Retina (tissue), 1 donor: ENCODE measurements at regions not wholly inside any gene's neighbourhood (a gene's known extent, or its start where the extent isn't known, plus 50 kb on each side); places are given as distances from the start of the nearest gene placed in this dataset.
A peak's percentile ranks its signal among the peaks of the same experiment; 100 is the strongest.

Experiments used
- DNase-seq: peaks from one replicate; pipeline ENCODE4 v3.0.0-alpha.2; 2016

DNA sequence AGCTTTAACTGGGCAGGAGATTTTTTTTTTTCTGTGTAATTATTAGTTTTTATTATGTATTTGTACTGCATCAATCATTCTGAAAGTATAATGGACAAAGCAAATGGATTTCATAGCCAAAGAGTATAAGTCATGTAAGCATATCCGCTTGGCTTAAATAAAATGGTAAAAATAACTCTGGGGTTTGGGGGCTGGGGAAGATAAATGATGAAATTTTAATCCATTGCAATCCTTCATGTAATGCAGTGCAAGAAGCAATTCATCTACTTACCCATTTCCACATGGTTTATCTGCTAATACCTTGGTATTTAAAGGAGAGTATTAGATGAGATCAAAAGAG is 781.4 kb downstream of the QKI start:
- DNase-seq = no peak

- no peak for DNase-seq
Observed at GRCh38 chr6:164195278-164195941, 780.9 kb downstream of the QKI start.

GRCh38 chr6:164188861-164189260 is 774.3 kb downstream of the QKI start:
- no peak for DNase-seq

DNA sequence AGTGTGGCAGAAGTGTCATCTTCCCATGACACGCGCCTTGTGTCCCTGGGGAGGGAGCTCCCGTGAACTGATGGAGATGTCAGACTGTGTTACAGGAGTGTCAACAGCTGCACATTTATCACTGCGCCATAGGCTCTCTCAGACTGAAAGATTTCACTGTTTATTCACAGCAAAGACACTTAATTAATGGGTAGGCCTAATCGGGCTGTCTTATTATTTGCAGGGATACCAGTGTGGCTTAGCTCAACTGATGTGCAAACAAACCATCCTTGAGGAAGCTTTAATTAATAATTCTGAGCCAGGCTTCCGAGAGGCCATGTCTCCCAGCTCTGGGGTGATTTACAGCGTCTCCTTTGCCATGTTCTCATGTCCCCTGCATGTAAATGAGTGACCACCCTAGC is 771.0 kb downstream of the QKI start:
- peak; percentile 65 for DNase-seq

DNA sequence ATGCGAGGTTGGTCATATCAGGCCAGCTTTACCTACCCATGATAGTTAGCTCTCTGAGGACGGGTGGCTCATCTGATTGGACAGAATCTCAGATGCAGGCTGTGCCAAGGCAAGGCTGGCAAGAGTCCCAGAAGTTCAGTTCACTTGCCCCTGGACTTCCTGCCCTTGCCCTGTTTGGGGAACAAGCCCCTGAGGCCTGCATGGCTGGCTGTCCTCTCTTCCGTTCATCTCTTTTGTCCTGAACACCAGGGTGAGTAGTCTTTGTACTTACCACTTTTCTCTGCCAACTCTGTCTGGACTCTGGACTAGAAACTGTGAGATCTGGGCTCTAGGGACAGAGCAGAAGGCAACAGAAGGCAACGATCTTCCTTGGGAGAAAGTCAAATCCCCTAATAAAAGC is 769.9 kb downstream of the QKI start:
- no peak for DNase-seq

DNA sequence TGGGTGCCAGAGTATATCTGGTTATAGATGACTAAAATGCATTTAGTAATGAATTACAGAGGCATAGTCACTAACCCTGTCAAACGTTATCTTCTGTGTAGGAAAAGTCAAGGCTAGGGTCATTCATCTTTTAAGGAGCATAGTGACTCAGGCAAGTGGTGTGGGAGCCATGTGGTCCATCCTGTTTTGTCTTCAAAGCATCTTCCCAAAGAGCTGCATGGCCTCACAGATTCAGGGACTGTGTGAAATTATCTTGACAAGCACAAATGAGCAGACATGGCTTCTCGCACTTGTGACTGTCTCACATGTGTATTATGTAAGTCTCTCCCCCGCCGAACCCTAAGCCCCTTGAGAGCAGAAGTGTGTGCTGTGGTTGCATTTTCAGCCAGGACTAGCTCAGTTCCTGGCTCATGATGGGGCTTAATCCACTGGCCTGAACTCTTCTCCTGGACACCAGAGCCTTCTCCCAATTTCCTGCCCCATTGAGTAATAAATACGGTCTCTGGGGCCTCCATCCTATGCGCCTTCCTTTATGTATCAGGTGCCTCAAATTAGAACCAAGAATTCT is 769.1 kb downstream of the QKI start:
- no peak for DNase-seq

DNA sequence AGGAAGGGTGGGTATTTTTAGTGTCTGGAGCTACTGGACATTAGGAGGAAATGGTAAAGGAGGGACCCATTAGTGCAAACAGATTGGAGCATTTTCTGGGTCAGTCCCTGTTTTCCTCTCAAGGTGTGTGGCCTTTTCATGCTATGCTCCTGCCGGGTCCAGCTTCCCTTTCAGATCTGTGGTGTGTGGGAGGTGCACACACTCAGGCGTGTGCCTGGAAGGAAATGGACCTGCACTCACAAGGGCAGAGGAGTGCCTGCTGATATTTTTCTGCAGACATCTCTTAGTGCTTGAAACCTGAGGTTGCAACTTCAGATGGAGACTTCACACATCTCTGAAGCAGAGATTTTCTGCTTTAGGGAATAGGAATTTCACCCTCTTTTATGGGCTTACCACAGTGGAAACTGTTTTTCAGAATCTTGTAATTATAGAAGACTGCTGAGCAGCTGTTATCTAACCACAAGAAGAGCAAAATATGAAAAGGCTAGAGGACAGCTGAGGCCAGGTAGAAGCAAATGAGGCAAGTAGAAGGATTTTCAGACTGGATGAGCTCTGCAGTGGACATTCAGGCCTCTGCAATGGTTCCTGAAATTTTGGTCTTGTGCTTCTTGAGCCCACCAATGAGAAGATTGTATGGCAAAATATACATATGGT is 764.3 kb downstream of the QKI start:
- no peak for DNase-seq

DNA sequence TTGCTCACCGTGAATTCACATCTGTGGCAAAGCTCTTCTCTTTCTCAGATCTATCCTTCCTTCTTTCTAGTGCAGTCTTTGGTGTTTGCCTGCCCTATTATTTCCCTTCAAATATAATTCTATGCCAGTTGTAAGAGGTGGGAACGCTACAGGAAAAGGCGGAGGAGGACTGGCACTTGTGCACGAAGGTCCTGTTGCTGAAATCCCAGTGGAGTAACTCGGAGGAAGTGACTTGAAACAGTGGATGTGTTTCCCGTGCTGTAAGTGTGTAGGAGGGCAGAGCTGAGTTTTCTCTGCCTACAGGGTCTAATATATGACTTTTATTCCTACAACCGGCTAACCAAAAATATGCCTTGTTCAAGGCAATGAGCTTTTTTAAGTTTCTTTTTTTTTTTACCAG is 754.8 kb downstream of the QKI start:
- DNase-seq = no peak

DNA sequence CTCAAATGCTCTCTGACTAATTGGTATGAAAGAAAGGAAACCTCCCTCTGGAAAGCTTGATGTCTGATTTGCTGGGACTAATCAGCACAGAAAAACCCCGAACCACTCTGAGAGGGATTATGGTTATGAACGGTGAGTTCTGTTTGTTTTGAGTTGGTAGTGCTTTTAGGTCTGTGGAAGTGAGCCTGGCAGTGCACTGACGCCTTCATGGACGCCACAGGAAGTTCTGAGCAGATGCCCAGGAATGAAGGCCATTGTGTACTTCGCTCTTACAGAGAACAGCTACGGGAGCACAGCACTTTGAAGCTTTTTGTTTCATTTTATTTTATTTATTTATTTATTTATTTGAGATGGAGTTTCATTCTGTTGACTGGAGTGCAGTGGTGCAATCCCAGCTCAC is 754.1 kb downstream of the QKI start:
- no peak for DNase-seq

DNA sequence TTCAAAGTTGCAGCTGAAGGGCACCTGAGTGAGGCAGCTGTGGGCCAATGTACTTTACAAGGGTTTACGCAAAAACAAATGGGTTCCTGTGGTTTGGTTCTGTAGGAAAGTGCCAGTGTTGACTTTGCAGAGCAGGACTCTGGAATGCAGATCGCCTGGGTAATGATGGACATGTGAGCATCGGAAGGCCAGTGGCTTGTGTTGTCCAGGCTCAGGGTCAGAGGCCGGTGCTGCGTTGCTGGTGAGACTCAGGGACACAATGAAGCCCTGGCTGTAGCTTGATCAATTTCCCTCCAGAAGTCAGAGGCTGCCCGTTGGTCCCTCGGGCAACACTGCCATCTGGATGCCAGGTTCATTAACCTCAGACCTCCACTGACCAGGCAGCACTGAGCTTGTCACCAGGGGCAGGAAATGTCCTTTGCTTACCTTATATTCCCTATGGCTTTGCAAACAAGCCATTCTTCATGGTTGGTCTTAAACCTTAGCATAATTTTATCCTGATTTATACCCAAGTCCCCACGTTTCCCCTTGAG is 753.4 kb downstream of the QKI start:
- DNase-seq = peak; percentile 26

- no peak for DNase-seq
Observed at GRCh38 chr6:164166996-164167395, 752.5 kb downstream of the QKI start.

- no peak for DNase-seq
Observed at GRCh38 chr6:164166515-164166914, 752.0 kb downstream of the QKI start.

DNA sequence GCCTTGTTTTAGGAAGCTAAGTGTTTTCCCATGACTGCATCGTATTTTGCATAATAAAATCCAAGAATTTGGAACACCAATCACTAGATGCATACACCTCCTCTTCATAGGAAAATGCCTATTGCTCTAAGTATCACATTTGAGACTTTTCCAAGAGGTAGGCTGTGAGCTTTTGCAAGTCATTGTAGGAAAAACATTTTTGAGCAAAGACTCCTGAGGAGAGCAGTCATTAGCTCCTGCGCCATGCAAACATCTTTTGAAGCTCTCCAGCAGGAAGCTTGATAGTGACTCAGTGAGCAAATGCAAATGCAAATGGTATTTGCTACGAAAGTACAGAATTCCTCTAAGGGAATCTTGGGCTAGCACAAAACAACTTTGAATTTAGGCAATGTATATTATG is 750.4 kb downstream of the QKI start:
- no peak for DNase-seq

- no peak for DNase-seq
Observed at GRCh38 chr6:164163239-164163638, 748.7 kb downstream of the QKI start.

DNA sequence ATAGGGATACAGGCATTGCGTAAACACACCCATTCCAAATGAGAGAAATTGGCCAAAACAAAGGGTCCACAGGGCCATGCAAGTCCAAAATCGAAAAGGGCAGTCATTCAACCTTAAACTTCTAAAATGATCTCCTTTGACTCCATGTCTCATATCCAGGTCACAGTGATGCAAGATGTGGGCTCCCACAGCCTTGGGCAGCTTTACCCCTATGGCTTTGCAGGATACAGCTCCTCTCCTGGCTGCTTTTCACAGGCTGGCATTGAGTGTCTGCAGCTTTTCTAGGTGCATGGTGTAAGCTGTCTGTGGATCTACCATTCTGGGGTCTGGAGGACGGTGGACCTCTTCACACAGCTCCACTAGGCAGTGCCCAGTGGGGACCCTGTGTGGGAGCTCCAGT is 744.5 kb downstream of the QKI start:
- no peak for DNase-seq

DNA sequence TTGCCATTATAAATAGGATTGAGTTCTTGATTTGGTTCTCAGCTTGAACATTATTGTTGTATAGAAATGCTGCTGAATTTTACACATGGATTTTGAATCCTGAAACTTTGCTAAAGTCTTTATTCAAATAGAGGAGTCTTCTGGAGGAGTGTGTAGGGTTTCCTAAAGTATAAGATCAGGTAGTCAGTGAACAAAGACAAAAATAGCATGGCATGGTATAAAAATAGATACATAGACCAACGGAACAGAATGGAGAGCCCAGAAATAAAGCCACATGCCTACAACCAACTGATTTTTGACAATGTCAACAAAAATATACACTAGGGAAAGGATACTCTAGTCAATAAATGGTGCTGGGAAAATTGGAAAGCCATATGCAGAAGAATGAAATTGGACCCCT is 740.1 kb downstream of the QKI start:
- DNase-seq = no peak

DNA sequence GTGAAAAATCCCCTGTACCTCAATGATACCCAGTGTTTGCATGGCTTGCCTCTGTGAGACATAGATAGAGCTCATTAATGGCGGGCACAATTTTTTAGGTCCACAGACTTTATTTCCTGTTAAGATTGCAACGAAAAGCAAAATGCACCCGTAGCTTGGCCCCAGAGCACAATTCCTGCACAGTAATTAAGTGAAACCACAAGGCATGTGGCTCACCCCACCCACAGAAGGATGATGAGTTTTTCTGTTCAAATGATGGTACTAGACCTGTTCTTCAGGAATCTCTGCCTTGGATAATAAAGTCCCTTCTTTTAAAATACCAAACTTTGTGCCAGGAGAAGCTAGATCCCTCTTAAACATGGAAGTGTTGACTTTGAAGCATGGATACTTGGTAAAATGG is 738.1 kb downstream of the QKI start:
- DNase-seq = no peak

GRCh38 chr6:164151161-164152120 is 736.9 kb downstream of the QKI start:
- peak; percentile 16 for DNase-seq

GRCh38 chr6:164150232-164150631 is 735.7 kb downstream of the QKI start:
- no peak for DNase-seq

GRCh38 chr6:164148788-164149187 is 734.3 kb downstream of the QKI start:
- DNase-seq = no peak

DNA sequence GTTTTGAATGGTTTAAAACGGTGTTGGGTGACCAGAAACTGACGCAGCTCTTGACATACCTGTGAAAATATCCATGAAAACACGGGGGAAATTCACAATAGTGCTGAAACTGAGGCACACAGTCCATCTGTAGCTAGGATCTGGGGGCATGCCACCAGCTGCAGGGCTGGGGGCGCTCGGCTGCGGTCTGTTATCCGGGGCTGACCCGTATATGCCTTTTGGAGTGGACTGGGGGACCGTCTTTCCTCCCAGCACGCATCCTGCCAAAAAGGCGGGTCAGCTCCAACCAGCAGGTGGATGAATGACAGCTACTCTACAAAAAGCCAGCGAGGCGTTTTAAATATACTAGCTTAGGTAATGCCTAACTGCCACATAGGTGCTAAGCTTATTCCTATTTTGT is 729.8 kb downstream of the QKI start:
- no peak for DNase-seq

GRCh38 chr6:164142322-164142721 is 727.8 kb downstream of the QKI start:
- no peak for DNase-seq

DNA sequence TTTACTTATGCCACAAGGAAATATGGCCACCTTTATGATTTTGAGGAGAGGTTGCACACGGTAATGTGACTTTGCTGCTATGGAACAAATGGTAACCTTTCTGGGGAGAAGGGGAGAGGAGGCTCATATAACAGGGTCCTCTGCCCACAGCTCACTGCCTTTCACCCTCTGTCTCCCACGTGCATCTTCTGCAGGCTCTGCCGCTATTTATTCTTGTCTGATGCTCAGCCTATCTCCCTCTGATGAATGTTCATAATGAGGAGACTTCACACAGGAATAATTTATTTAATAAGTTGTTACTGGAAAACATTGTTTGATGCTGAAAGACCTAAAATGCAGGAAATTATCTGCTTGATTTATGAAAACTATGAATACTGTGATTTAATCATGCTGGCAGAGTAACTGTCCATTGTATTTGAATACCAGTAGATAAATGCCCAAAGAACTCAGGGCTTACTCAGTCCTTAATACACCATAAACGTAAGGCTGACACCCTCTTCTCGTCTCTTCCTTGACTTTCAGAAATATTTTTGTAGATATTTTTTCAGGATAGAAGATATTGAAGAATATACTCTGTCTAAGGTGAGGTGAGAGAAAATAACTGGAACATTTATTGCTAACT is 721.1 kb downstream of the QKI start:
- DNase-seq = no peak
